MM.1S (cell line): ENCODE measurements at regions not wholly inside any gene's neighbourhood (a gene's known extent, or its start where the extent isn't known, plus 50 kb on each side); places are given as distances from the start of the nearest gene placed in this dataset.

Source experiments
- DNase-seq: peaks from one replicate; pipeline ENCODE4 v3.0.0-alpha.2; 2015
- H2AFZ ChIP-seq: fragments of 300-600 bp; sonication (generic); 2 replicates; pipeline ENCODE4 v1.6.0; 2016; ENCODE audit warnings: antibody characterized with exemption, low read length
- H3F3A ChIP-seq: fragments of 300-600 bp; sonication (generic); 2 replicates; pipeline ENCODE4 v1.6.1; 2016; ENCODE audit warnings: mild to moderate bottlenecking, antibody characterized with exemption, low read length, moderate library complexity, mixed read lengths; ENCODE audit not compliant: insufficient read depth
- H3K27ac ChIP-seq: fragments of 300-600 bp; sonication (generic); 2 replicates; pipeline ENCODE4 v1.5.1; 2016; ENCODE audit warnings: mild to moderate bottlenecking, low read length
- H3K27me3 ChIP-seq: fragments of 300-600 bp; sonication (generic); replicated peaks from 2 replicates; pipeline ENCODE4 v1.6.0; 2016; ENCODE audit warnings: low read length; ENCODE audit not compliant: insufficient read depth
- H3K36me3 ChIP-seq: fragments of 300-600 bp; sonication (generic); replicated peaks from 2 replicates; pipeline ENCODE4 v1.6.1; 2016; ENCODE audit warnings: mild to moderate bottlenecking, low read length, mixed read lengths; ENCODE audit not compliant: insufficient read depth
- H3K4me1 ChIP-seq: fragments of 300-600 bp; sonication (generic); 2 replicates; pipeline ENCODE4 v1.6.1; 2016; ENCODE audit warnings: low read length, mixed read lengths
- H3K4me2 ChIP-seq: fragments of 300-600 bp; sonication (generic); 2 replicates; pipeline ENCODE4 v1.6.0; 2016; ENCODE audit warnings: low read depth, low read length
- H3K4me3 ChIP-seq: fragments of 300-600 bp; sonication (generic); 2 replicates; pipeline ENCODE4 v1.5.1; 2016; ENCODE audit warnings: low read length, mixed read lengths
- H3K79me2 ChIP-seq: fragments of 300-600 bp; sonication (generic); 2 replicates; pipeline ENCODE4 v1.6.1; 2016; ENCODE audit warnings: mixed run types, low read length, mixed read lengths
- H3K9ac ChIP-seq: fragments of 300-600 bp; sonication (generic); 2 replicates; pipeline ENCODE4 v1.6.1; 2016; ENCODE audit warnings: low read length, mixed read lengths
- H3K9me2 ChIP-seq: fragments of 300-600 bp; sonication (generic); replicated peaks from 2 replicates; pipeline ENCODE4 v1.6.1; 2016; ENCODE audit warnings: mild to moderate bottlenecking, low read length, mixed read lengths; ENCODE audit not compliant: insufficient read depth
- H3K9me3 ChIP-seq: fragments of 300-600 bp; sonication (generic); replicated peaks from 2 replicates; pipeline ENCODE4 v1.6.1; 2016; ENCODE audit warnings: mild to moderate bottlenecking, low read length, mixed read lengths; ENCODE audit not compliant: insufficient read depth
- H4K20me1 ChIP-seq: fragments of 300-600 bp; sonication (generic); 2 replicates; pipeline ENCODE4 v1.6.1; 2016; ENCODE audit warnings: mild to moderate bottlenecking, low read length, moderate library complexity, mixed read lengths; ENCODE audit not compliant: insufficient read depth
- CTCF ChIP-seq: fragments of 300-600 bp; sonication (generic); IDR thresholded peaks from 2 replicates; pipeline ENCODE4 v1.5.1; 2016; ENCODE audit warnings: antibody characterized with exemption, low read length, mixed read lengths
- EZH2 ChIP-seq: fragments of 300-600 bp; sonication (generic); optimal IDR thresholded peaks from 2 replicates; pipeline ENCODE3; 2017; ENCODE audit warnings: low read depth, mild to moderate bottlenecking, antibody characterized with exemption, low read length, mixed read lengths
- EZH2phosphoT487 ChIP-seq: fragments of 300-600 bp; sonication (generic); IDR thresholded peaks from 2 replicates; pipeline ENCODE4 v1.6.1; 2018; ENCODE audit warnings: antibody characterized with exemption, low read length

DNA sequence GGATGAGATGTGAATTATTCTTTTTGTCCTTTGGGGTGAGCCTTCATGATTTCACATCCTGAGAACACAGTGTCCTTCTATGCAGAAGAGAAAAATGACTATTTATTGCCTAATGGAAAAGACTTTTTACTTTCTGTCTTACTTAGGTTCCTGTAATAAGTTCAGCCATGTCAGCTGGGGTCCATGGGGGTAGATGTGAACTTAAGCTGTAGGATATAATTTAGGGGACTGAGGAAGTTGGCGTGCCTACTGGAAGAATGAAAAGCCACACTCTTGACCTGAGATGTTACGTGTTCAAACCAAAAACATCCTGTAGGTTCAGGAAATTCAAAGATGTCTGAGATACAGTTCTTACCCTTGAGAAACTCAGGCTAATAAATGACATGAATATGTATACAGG is 660.5 kb downstream of the TOX3 start:
- TF ChIP-seq CTCF, result no peak
- TF ChIP-seq EZH2, result no peak
- no peak for TF ChIP-seq EZH2phosphoT487
- Histone ChIP-seq H4K20me1 (no peaks in the 10 kb centered on the region), H2AFZ (no peak overlapping the region), H3K36me3 (no peaks in the 10 kb centered on the region), H3K4me2 (no peak overlapping the region), H3F3A (no peaks in the 10 kb centered on the region), H3K4me1 (no peaks in the 10 kb centered on the region), H3K9ac (no peak overlapping the region), H3K9me2 (no peaks in the 10 kb centered on the region), H3K27ac (no peak overlapping the region), H3K27me3 (no peaks in the 10 kb centered on the region), H3K79me2 (no peaks in the 10 kb centered on the region), H3K9me3 (no peaks in the 10 kb centered on the region), H3K4me3 (no peak overlapping the region)
- no peak for DNase-seq

DNA sequence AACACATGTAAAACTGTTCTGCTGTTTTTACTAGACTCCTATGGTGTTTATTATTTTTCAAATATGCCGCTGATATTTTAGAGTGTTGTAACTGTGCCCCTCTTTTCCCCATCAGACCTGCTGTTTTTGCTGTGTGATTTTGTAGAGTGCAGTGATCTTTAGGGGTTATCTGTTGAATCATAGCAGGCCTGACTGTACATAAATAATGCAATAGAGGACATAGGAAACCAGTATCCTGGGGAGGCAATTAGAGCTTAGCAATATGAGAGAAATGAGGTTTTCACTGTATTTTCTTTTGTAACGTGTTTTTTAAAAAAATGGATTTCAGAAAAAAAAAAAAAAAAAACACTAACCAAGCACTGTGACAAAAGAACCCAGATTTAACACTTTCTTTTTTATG is 662.2 kb downstream of the TOX3 start:
- no peak overlapping the region for H3K9ac ChIP-seq
- no peaks in the 10 kb centered on the region for H3K9me3 ChIP-seq
- DNase-seq, result no peak
- H3F3A ChIP-seq, result no peaks in the 10 kb centered on the region
- no peaks in the 10 kb centered on the region for H3K4me1 ChIP-seq
- no peaks in the 10 kb centered on the region for H3K9me2 ChIP-seq
- no peak overlapping the region for H2AFZ ChIP-seq
- no peaks in the 10 kb centered on the region for H4K20me1 ChIP-seq
- no peaks in the 10 kb centered on the region for H3K79me2 ChIP-seq
- no peaks in the 10 kb centered on the region for H3K36me3 ChIP-seq
- H3K4me3 ChIP-seq, result no peak overlapping the region
- H3K4me2 ChIP-seq, result no peak overlapping the region
- no peak overlapping the region for H3K27ac ChIP-seq
- TF ChIP-seq EZH2, result no peak
- TF ChIP-seq EZH2phosphoT487, result no peak
- TF ChIP-seq CTCF, result no peak
- no peaks in the 10 kb centered on the region for H3K27me3 ChIP-seq

DNA sequence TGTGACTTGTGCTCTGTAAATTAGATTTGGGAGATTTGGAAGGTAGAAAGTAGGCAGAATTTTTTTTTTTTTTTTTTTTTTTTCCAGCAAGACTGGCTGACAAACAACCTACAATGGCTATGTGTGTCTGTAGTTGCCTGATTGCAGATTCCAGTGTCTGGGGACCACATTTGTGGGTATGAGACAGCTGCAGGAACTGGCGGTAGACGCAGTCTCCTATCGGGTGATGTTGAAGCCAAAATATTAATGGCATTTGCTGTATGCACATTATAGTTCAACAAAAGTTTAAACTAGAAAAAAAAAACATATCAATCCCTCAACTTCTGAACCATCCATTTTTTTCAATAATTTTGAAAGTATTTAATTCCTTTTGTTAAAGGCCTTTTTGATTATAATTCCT is 665.2 kb downstream of the TOX3 start:
- no peaks in the 10 kb centered on the region for H3K9me2 ChIP-seq
- H3K27ac ChIP-seq, result no peak overlapping the region

More for the DNA sequence above, 665.2 kb downstream of the TOX3 start:
- Histone ChIP-seq H4K20me1 (no peaks in the 10 kb centered on the region), H3K4me2 (no peak overlapping the region), H3K4me3 (no peak overlapping the region), H3K36me3 (no peaks in the 10 kb centered on the region), H2AFZ (no peak overlapping the region), H3K9ac (no peak overlapping the region), H3K79me2 (no peaks in the 10 kb centered on the region), H3F3A (no peaks in the 10 kb centered on the region), H3K9me3 (no peaks in the 10 kb centered on the region), H3K4me1 (no peaks in the 10 kb centered on the region), H3K27me3 (no peaks in the 10 kb centered on the region)
- DNase-seq, result no peak
- TF ChIP-seq EZH2, result no peak
- no peak for TF ChIP-seq CTCF
- no peak for TF ChIP-seq EZH2phosphoT487
